ENCODE measurements at regions not wholly inside any gene's neighbourhood (a gene's known extent, or its start where the extent isn't known, plus 50 kb on each side); places are given as distances from the start of the nearest gene placed in this dataset.

- no peak for TF ChIP-seq MAX (IDR thresholded peaks at IDR 0.05; ENCODE audit: insufficient read depth, insufficient read length)
- TF ChIP-seq POLR2A (IDR thresholded peaks at IDR 0.05; ENCODE audit: low read depth, low read length) = no peak
- no peak for TF ChIP-seq EZH2 (IDR thresholded peaks at IDR 0.05; ENCODE audit: borderline replicate concordance, low read depth, low read length, severe bottlenecking)
Measured at GRCh38 chr6:169909113-169909512, 157.7 kb downstream of the ERMARD start.
